ENCODE measurements at regions not wholly inside any gene's neighbourhood (a gene's known extent, or its start where the extent isn't known, plus 50 kb on each side); places are given as distances from the start of the nearest gene placed in this dataset.

- DNase-seq (ENCODE audit: low spot score) = no peak
Observed at GRCh38 chrX:109843963-109844751, 111.1 kb upstream of the ACSL4 start.

GRCh38 chrX:109844986-109845385 is 111.9 kb upstream of the ACSL4 start:
- DNase-seq (ENCODE audit: low spot score) = no peak

GRCh38 chrX:109845996-109846395 is 112.9 kb upstream of the ACSL4 start:
- DNase-seq (ENCODE audit: low spot score) = no peak

- no peak for DNase-seq (ENCODE audit: low spot score)
Observed at GRCh38 chrX:109847257-109848187, 114.5 kb upstream of the ACSL4 start.

GRCh38 chrX:109848461-109849050 is 115.5 kb upstream of the ACSL4 start:
- DNase-seq (ENCODE audit: low spot score) = no peak

GRCh38 chrX:109854096-109854495 is 121.0 kb upstream of the ACSL4 start:
- DNase-seq (ENCODE audit: low spot score) = no peak

- DNase-seq (ENCODE audit: low spot score) = no peak
Observed at GRCh38 chrX:109855501-109855900, 122.4 kb upstream of the ACSL4 start.

- DNase-seq (ENCODE audit: low spot score) = peak; percentile 40
Observed at GRCh38 chrX:109856974-109857373, 123.9 kb upstream of the ACSL4 start.

GRCh38 chrX:109857584-109858228 is 124.6 kb upstream of the ACSL4 start:
- DNase-seq (ENCODE audit: low spot score) = no peak

- no peak for DNase-seq (ENCODE audit: low spot score)
Observed at GRCh38 chrX:109858602-109859341, 125.7 kb upstream of the ACSL4 start.

- DNase-seq (ENCODE audit: low spot score) = no peak
Observed at GRCh38 chrX:109859651-109860050, 126.6 kb upstream of the ACSL4 start.

GRCh38 chrX:109862433-109862832 is 129.4 kb upstream of the ACSL4 start:
- DNase-seq (ENCODE audit: low spot score) = no peak

GRCh38 chrX:109863811-109864210 is 130.8 kb upstream of the ACSL4 start:
- no peak for DNase-seq (ENCODE audit: low spot score)

GRCh38 chrX:109871121-109871888 is 131.6 kb upstream of the TMEM164 start:
- no peak for DNase-seq (ENCODE audit: low spot score)

GRCh38 chrX:109872021-109872732 is 130.7 kb upstream of the TMEM164 start:
- DNase-seq (ENCODE audit: low spot score) = no peak

- DNase-seq (ENCODE audit: low spot score) = no peak
Observed at GRCh38 chrX:109873574-109873973, 129.3 kb upstream of the TMEM164 start.

GRCh38 chrX:109873983-109874382 is 128.9 kb upstream of the TMEM164 start:
- no peak for DNase-seq (ENCODE audit: low spot score)

- DNase-seq (ENCODE audit: low spot score) = no peak
Observed at GRCh38 chrX:109874548-109874947, 128.4 kb upstream of the TMEM164 start.

GRCh38 chrX:109875831-109876230 is 127.1 kb upstream of the TMEM164 start:
- DNase-seq (ENCODE audit: low spot score) = no peak

- DNase-seq (ENCODE audit: low spot score) = no peak
Observed at GRCh38 chrX:109878236-109878635, 124.7 kb upstream of the TMEM164 start.
